ENCODE measurements at regions not wholly inside any gene's neighbourhood (a gene's known extent, or its start where the extent isn't known, plus 50 kb on each side); places are given as distances from the start of the nearest gene placed in this dataset.

DNA sequence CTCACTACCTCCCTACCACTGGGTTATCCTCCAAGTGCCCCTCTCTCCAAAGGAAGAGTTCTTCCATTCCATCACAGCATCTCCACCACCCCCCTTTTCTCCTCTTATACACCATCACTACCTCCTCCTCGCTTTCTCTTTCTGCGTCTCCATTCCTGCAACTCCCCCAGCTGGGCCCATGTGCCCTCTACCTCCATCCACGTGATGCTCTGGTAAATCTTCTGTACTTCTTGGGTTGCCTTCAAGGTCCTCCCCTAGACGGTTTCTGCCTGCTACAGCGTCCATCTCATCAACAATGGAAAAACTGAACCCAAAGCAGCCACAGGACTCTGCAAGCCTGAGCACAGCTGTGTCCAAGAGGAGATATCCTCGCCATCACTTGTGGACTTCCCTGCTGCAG lies 129.5 kb upstream of the SLCO3A1 start:
- TF ChIP-seq, protein P1, sequence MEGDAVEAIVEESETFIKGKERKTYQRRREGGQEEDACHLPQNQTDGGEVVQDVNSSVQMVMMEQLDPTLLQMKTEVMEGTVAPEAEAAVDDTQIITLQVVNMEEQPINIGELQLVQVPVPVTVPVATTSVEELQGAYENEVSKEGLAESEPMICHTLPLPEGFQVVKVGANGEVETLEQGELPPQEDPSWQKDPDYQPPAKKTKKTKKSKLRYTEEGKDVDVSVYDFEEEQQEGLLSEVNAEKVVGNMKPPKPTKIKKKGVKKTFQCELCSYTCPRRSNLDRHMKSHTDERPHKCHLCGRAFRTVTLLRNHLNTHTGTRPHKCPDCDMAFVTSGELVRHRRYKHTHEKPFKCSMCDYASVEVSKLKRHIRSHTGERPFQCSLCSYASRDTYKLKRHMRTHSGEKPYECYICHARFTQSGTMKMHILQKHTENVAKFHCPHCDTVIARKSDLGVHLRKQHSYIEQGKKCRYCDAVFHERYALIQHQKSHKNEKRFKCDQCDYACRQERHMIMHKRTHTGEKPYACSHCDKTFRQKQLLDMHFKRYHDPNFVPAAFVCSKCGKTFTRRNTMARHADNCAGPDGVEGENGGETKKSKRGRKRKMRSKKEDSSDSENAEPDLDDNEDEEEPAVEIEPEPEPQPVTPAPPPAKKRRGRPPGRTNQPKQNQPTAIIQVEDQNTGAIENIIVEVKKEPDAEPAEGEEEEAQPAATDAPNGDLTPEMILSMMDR (IDR thresholded peaks at IDR 0.05), result no peak
- TF ChIP-seq EZH2phosphoT487 (IDR thresholded peaks at IDR 0.05), result no peak

Measured in neural progenitor cell (in vitro differentiated cells).